ENCODE measurements at regions not wholly inside any gene's neighbourhood (a gene's known extent, or its start where the extent isn't known, plus 50 kb on each side); places are given as distances from the start of the nearest gene placed in this dataset.

DNA sequence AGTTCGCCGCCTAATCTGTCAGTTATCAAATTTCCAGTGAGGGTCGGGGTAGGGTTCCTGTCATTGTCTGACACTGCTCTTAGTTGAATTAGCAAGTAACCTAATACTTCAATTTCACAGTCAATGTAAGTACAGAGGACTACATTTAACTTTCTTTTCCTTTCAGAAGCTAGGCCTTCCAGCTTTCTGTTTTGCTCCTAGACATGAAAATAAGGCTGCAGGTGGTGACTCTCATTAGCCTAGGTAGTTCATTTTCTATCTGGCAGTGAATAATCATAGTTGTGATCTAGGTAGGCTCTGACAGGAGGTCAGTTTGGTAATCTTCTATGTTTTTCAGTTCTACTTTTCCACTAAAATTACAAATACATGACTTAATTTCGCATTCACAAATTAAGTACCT, 783.1 kb downstream of the MRPL39 start:
- ATAC-seq (ENCODE audit: low read depth) = no peak
- Mint-ChIP-seq H3K4me3 (no peak overlapping the region), H3K4me1 (peaks cover 6% of the 10 kb centered on the region), H3K27me3 (peaks cover 3% of the 10 kb centered on the region), H3K27ac (no peak overlapping the region), H3K9me3 (ENCODE audit: insufficient read depth) (no peaks in the 10 kb centered on the region)
- Histone ChIP-seq H3K4me1 (ENCODE audit: control insufficient read depth in 2 of 2, insufficient read depth in 2 of 2, low read length in 2 of 2) (no peaks in the 10 kb centered on the region), H3K36me3 (replicated peaks in 1 of 2; ENCODE audit: control extremely low read depth in 1 of 2, control insufficient read depth in 1 of 2, extremely low read depth in 1 of 2, insufficient read depth in 2 of 2, low read length in 1 of 2) (no peaks in the 10 kb centered on the region), H3K27ac (ENCODE audit: low read length in 2 of 2) (no peak overlapping the region), H3K9me3 (ENCODE audit: control extremely low read depth in 1 of 3, control insufficient read depth in 2 of 3, insufficient read depth in 1 of 3, low read length in 2 of 3) (no peaks in the 10 kb centered on the region), H4K20me1 (ENCODE audit: control insufficient read depth, insufficient read depth, low read length, poor library complexity, severe bottlenecking) (no peaks in the 10 kb centered on the region), H3K27me3 (replicated peaks in 1 of 4; ENCODE audit: control extremely low read depth in 1 of 4, control insufficient read depth in 3 of 4, insufficient read depth in 4 of 4, low read length in 3 of 4) (no peaks in the 10 kb centered on the region), H3K4me2 (replicated peaks; ENCODE audit: low read depth, low read length, poor library complexity, severe bottlenecking) (no peak overlapping the region), H2AFZ (ENCODE audit: insufficient read depth, low read depth, low read length, poor library complexity, severe bottlenecking) (no peak overlapping the region), H3K79me2 (ENCODE audit: control insufficient read depth, insufficient read depth, low read length) (no peaks in the 10 kb centered on the region), H3K9ac (ENCODE audit: low read length) (no peak overlapping the region), H3K4me3 (ENCODE audit: control extremely low read depth in 1 of 5, extremely low read depth in 1 of 5, insufficient read depth in 1 of 5, low read depth in 2 of 5, low read length in 4 of 5) (no peak overlapping the region)
- no peak for DNase-seq
- TF ChIP-seq, protein P1, sequence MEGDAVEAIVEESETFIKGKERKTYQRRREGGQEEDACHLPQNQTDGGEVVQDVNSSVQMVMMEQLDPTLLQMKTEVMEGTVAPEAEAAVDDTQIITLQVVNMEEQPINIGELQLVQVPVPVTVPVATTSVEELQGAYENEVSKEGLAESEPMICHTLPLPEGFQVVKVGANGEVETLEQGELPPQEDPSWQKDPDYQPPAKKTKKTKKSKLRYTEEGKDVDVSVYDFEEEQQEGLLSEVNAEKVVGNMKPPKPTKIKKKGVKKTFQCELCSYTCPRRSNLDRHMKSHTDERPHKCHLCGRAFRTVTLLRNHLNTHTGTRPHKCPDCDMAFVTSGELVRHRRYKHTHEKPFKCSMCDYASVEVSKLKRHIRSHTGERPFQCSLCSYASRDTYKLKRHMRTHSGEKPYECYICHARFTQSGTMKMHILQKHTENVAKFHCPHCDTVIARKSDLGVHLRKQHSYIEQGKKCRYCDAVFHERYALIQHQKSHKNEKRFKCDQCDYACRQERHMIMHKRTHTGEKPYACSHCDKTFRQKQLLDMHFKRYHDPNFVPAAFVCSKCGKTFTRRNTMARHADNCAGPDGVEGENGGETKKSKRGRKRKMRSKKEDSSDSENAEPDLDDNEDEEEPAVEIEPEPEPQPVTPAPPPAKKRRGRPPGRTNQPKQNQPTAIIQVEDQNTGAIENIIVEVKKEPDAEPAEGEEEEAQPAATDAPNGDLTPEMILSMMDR (IDR thresholded peaks at IDR 0.05) = no peak
- no peak for TF ChIP-seq EZH2 (IDR thresholded peaks at IDR 0.05; ENCODE audit: borderline replicate concordance, insufficient read depth, low read depth, low read length, poor library complexity, severe bottlenecking)
- CTCF ChIA-PET = no interaction called here
- intact Hi-C loops (cut with micrococcal nuclease) = no loop called here
- POLR2A ChIA-PET = no interaction called here
- WGBS (ENCODE audit: insufficient coverage) = 87% methylated on average over 3 of the region's 4 CpGs

DNA sequence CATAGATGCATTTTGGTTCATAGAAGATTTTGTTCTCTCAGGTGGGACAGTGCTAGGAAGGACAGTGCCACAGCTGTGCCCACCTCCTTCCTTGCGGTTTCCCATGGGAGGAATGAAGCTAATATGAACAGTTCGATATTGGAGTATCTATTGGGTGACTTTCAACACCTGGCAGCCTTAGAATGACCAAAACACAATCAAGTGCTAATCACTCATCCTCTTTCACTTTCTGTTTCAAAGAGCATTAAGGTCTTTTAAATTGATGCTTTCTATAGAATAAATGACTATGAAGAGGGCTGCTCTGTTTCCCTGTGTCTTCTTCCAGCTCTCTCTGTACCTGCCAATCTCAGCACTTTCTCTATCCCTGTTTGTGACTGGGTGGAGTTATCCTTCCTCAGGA, 784.0 kb downstream of the MRPL39 start:
- DNase-seq (no peak), ATAC-seq (ENCODE audit: low read depth) (no peak)
- Mint-ChIP-seq H3K27me3 (no peaks in the 10 kb centered on the region), H3K4me1 (peaks cover 6% of the 10 kb centered on the region), H3K4me3 (peak overlapping the region; percentile 20), H3K9me3 (ENCODE audit: insufficient read depth) (no peaks in the 10 kb centered on the region), H3K27ac (no peak overlapping the region)
- Histone ChIP-seq H3K36me3 (replicated peaks in 1 of 2; ENCODE audit: control extremely low read depth in 1 of 2, control insufficient read depth in 1 of 2, extremely low read depth in 1 of 2, insufficient read depth in 2 of 2, low read length in 1 of 2) (no peaks in the 10 kb centered on the region), H3K9me3 (ENCODE audit: control extremely low read depth in 1 of 3, control insufficient read depth in 2 of 3, insufficient read depth in 1 of 3, low read length in 2 of 3) (no peaks in the 10 kb centered on the region), H3K9ac (ENCODE audit: low read length) (no peak overlapping the region), H4K20me1 (ENCODE audit: control insufficient read depth, insufficient read depth, low read length, poor library complexity, severe bottlenecking) (no peaks in the 10 kb centered on the region), H3K4me1 (ENCODE audit: control insufficient read depth in 2 of 2, insufficient read depth in 2 of 2, low read length in 2 of 2) (no peaks in the 10 kb centered on the region), H3K27me3 (replicated peaks in 1 of 4; ENCODE audit: control extremely low read depth in 1 of 4, control insufficient read depth in 3 of 4, insufficient read depth in 4 of 4, low read length in 3 of 4) (no peaks in the 10 kb centered on the region), H3K79me2 (ENCODE audit: control insufficient read depth, insufficient read depth, low read length) (no peaks in the 10 kb centered on the region), H3K4me2 (replicated peaks; ENCODE audit: low read depth, low read length, poor library complexity, severe bottlenecking) (no peak overlapping the region), H3K27ac (ENCODE audit: low read length in 2 of 2) (no peak overlapping the region), H2AFZ (ENCODE audit: insufficient read depth, low read depth, low read length, poor library complexity, severe bottlenecking) (peak overlapping the region; percentile 20), H3K4me3 (ENCODE audit: control extremely low read depth in 1 of 5, extremely low read depth in 1 of 5, insufficient read depth in 1 of 5, low read depth in 2 of 5, low read length in 4 of 5) (no peak overlapping the region)
- TF ChIP-seq, protein P1 (IDR thresholded peaks at IDR 0.05) = no peak
- no peak for TF ChIP-seq EZH2 (IDR thresholded peaks at IDR 0.05; ENCODE audit: borderline replicate concordance, insufficient read depth, low read depth, low read length, poor library complexity, severe bottlenecking)
- ChIA-PET CTCF (no interaction called here), POLR2A (no interaction called here)
- no CpG with 5 or more reads among the region's 2 CpGs for WGBS (ENCODE audit: insufficient coverage)
- intact Hi-C loops (cut with micrococcal nuclease) = no loop called here

All from B cell (primary cell).